Activated T-helper 1 cell treated with anti-CD3 and anti-CD28 coated beads, Interleukin-12 subunit alpha, Interleukin-12 subunit beta, Interleukin-2, Interleukin-4 antibody, amounts not matched to agents 30 ng/mL and 10 ng/mL and 1 ng/mL, durations not matched to agents 14 hours and 24 hours and 36 hours (primary cell): ENCODE measurements at regions not wholly inside any gene's neighbourhood (a gene's known extent, or its start where the extent isn't known, plus 50 kb on each side); places are given as distances from the start of the nearest gene placed in this dataset.

Experiments used
- DNase-seq: peaks from one replicate; pipeline ENCODE4 v3.0.0; 2021; ENCODE audit warnings: low spot score
- H3K27ac Mint-ChIP-seq: one replicate; pipeline ENCODE4 v1.8.0; 2021; ENCODE audit warnings: mild to moderate bottlenecking, mixed read lengths
- H3K27me3 Mint-ChIP-seq: one replicate; pipeline ENCODE4 v1.8.0; 2022; ENCODE audit warnings: mild to moderate bottlenecking, moderate library complexity, mixed read lengths; ENCODE audit not compliant: insufficient read depth
- H3K36me3 Mint-ChIP-seq: one replicate; pipeline ENCODE4 v1.8.0; 2021; ENCODE audit warnings: low read depth, mixed read lengths
- H3K4me1 Mint-ChIP-seq: one replicate; pipeline ENCODE4 v1.8.0; 2021; ENCODE audit warnings: low read depth, mixed read lengths
- H3K4me3 Mint-ChIP-seq: one replicate; pipeline ENCODE4 v1.8.0; 2021; ENCODE audit warnings: mild to moderate bottlenecking, moderate library complexity, mixed read lengths
- H3K9me3 Mint-ChIP-seq: one replicate; pipeline ENCODE4 v1.8.0; 2021; ENCODE audit warnings: mixed read lengths
- intact Hi-C: fragments of 100-400 bp; cut with micrococcal nuclease; formaldehyde crosslinking; loops from one replicate; pipeline ENCODE4 v1.15.1; 2024

DNA sequence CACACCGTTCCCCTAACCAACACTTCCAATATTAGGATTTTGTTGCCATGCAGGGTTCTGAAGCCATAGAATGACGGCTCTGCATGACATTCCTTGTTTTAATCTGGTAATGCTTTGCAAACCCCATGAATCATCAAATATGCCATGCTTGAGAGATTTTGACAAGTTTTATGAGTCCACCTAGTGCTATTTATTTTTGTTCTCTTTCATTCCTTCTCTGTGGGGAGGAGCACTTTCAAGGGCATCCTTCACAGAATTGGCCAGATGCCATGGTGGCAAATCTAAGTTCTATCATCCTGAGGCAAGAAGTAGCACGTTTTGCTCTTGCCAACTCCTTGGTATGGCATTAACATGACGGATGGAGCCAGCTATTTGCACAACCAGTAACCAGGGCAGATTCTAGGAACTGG lies 268.4 kb downstream of the FAM76B start:
- H3K27me3 Mint-ChIP-seq: no peaks in the 10 kb centered on the region
- intact Hi-C loops: no loop called here
- no peaks in the 10 kb centered on the region for H3K9me3 Mint-ChIP-seq
- DNase-seq: no peak
- no peaks in the 10 kb centered on the region for H3K36me3 Mint-ChIP-seq
- H3K4me1 Mint-ChIP-seq: no peaks in the 10 kb centered on the region
- no peak overlapping the region for H3K4me3 Mint-ChIP-seq
- H3K27ac Mint-ChIP-seq: no peak overlapping the region

DNA sequence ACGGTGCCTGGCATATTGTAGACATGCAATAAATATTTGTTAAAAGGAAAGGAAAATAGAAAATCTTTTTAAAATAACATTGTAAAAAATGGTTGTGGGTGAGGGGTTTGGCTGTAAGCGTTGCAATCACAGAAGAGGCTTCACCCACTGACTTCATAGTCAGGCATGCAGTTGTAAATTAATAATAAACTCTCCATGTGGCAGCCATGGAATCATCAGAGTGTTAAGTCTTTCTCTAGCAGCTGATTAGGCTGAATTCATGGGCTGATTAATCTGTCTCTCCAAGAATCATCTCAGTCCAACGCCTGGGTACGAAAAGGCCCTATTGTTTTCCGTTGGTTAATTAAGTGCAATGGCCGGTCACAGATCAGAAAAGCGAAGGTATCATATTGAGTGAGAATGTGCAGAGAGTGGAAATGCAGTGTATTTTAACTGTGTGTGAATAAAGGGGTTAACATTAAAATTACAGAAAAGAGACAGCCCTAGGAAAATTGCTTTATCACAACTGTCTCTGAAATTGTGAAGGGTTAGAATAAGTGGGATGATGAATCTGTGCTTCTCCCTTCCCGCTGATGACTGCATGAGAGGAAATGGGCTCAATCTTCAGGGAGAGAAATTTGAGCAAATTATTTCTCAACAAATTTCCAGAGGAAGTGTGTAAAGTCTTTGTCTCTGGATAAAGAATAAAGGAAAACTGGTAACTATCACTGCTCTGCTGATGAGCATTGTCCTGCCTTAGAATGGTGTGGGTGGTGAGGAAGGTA lies 269.0 kb downstream of the FAM76B start:
- H3K4me1 Mint-ChIP-seq: no peaks in the 10 kb centered on the region
- H3K27me3 Mint-ChIP-seq: peaks cover 3% of the 10 kb centered on the region
- no peaks in the 10 kb centered on the region for H3K36me3 Mint-ChIP-seq
- DNase-seq: no peak
- no peak overlapping the region for H3K4me3 Mint-ChIP-seq
- H3K27ac Mint-ChIP-seq: no peak overlapping the region
- intact Hi-C loops: no loop called here
- no peaks in the 10 kb centered on the region for H3K9me3 Mint-ChIP-seq

DNA sequence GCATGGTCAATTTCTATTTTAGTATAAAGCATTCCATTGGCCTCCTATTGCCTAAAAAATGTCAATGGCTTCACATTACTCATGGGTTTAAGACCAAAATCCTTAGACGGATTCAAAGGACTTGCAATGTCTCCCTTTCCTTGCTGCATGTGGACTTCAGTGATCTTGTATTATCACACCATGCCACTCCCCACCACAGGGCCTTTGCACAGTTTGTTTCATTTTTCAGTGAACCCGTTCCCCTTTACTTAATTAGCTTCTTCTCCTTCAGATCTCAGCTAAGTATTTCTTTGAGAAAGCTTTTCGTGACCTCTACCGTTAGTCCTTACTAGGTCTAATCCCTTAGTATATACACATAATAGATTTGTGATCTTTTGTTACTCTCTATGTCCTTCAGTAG lies 269.7 kb downstream of the FAM76B start:
- no peak for DNase-seq
- H3K4me1 Mint-ChIP-seq: no peaks in the 10 kb centered on the region
- no peaks in the 10 kb centered on the region for H3K9me3 Mint-ChIP-seq
- H3K27me3 Mint-ChIP-seq: peaks cover 3% of the 10 kb centered on the region
- no peak overlapping the region for H3K4me3 Mint-ChIP-seq
- H3K27ac Mint-ChIP-seq: no peak overlapping the region
- H3K36me3 Mint-ChIP-seq: no peaks in the 10 kb centered on the region
- intact Hi-C loops: no loop called here

DNA sequence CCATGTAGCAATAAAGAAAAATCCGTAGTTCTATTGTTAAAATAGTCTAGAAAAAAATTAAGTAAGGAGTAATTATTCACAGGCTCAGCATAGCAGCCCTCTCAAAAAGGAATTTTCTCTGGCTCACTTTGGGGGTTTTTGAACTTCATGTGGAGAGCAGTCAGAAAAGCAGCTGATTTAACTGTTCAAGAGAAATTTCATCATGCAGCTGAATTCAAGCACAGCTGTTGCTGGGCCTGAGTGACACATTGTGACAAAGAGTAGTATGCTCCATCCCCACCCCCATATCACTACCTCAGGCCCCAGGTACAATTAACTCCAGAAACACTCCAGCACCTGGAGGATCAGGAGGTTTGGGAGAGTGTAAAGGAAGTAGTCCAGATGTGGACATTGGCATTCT lies 272.1 kb downstream of the FAM76B start:
- no peak overlapping the region for H3K27ac Mint-ChIP-seq
- H3K4me3 Mint-ChIP-seq: no peak overlapping the region
- no peaks in the 10 kb centered on the region for H3K9me3 Mint-ChIP-seq
- DNase-seq: no peak
- H3K36me3 Mint-ChIP-seq: no peaks in the 10 kb centered on the region
- peaks cover 8% of the 10 kb centered on the region for H3K27me3 Mint-ChIP-seq
- no peaks in the 10 kb centered on the region for H3K4me1 Mint-ChIP-seq
- intact Hi-C loops: no loop called here

DNA sequence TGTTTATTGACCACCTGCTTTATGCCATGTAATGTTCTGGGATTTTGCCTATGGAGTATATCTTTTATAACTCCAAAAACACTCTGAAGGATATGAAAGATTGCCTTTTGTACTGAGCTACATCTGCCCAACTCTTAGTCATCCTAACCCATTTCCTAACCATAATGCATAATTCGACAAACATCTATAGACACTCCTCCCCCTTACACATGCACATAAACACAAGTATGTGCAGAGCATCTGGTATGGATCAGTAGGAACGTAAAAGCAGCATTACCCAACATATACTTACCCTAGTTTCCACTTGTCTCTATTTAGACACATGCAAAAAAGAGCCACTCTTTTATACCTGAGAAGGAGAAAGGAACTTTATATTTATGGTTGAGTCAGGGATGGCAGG lies 272.8 kb downstream of the FAM76B start:
- Mint-ChIP-seq H3K9me3 (no peaks in the 10 kb centered on the region), H3K36me3 (no peaks in the 10 kb centered on the region), H3K27me3 (peaks cover 8% of the 10 kb centered on the region), H3K27ac (no peak overlapping the region), H3K4me3 (no peak overlapping the region), H3K4me1 (no peaks in the 10 kb centered on the region)
- no peak for DNase-seq
- intact Hi-C loops: no loop called here

DNA sequence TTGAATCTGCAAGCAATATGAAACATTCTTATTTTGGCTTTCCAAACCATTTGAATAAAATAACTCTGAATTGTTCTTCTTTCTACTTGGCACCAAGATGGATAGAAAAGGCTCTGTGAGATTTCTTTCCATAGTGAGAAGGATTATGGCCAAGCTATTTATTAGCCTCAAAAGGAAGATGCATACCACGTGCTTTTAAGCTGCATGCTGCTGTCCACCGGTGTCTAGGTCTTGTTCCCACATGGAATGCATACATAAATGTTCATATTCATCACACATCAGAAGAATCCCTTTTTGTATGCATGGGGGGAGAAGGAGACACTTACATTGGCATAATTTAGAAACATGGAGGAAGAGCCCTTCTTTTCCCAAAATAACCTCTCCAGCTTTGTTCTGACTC lies 273.4 kb downstream of the FAM76B start:
- H3K4me1 Mint-ChIP-seq: no peaks in the 10 kb centered on the region
- no peak overlapping the region for H3K27ac Mint-ChIP-seq
- H3K27me3 Mint-ChIP-seq: peaks cover 11% of the 10 kb centered on the region
- intact Hi-C loops: no loop called here
- DNase-seq: no peak
- H3K36me3 Mint-ChIP-seq: no peaks in the 10 kb centered on the region
- no peaks in the 10 kb centered on the region for H3K9me3 Mint-ChIP-seq
- no peak overlapping the region for H3K4me3 Mint-ChIP-seq

DNA sequence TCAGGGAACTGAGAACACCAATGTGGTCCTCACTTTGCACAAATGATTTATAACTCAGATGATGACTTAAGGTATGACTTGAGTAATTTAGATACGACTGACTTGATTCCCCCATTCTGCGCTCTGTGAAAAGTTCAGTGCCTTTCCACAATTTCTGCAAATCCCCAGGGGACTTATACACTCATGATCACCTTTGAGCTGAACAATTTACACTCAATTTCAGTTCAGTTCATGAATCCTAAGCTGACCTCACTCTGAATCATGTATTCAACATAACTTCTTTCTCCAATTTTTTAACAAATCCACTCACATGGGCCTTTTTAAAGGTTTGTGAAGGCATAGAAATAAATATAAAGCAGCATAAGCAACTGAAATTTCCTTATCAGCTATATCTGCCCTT lies 274.2 kb downstream of the FAM76B start:
- no peak for DNase-seq
- Mint-ChIP-seq H3K9me3 (no peaks in the 10 kb centered on the region), H3K4me3 (no peak overlapping the region), H3K27me3 (peaks cover 12% of the 10 kb centered on the region), H3K36me3 (no peaks in the 10 kb centered on the region), H3K4me1 (no peaks in the 10 kb centered on the region), H3K27ac (no peak overlapping the region)
- intact Hi-C loops: no loop called here

DNA sequence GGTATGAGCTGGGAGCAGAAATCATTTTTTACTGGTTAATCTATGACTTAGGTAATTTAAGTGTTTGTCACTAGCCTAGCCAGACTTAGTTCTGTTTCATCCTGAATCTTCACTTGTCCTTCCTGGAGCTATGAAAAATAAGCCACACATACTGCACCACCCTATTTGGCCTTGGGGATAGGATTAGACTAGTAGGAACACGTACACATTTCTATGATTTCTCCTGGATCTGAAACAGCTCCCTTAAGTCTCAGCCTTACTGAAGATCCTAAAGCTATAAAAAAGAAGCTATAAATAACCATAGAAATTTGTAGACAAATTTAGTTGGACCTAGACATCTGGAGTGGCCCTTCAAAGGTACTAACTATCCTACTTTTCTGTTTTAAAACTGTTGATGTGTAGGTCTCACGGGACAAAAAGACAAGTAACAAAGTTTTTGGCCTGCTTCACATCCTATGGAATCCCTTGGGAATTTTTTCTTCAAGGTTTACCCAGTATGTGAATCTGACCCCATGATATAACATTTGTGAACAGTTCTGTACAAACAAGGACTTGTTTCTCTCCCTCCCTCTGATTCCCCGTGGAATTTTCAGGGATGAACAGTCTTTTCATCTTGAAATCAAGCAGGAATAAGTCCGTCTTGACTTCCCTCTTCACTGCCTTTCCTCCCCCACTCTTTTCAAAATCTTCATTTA lies 275.0 kb downstream of the FAM76B start:
- Mint-ChIP-seq H3K36me3 (no peaks in the 10 kb centered on the region), H3K9me3 (no peaks in the 10 kb centered on the region), H3K4me1 (no peaks in the 10 kb centered on the region), H3K27me3 (peaks cover 12% of the 10 kb centered on the region), H3K4me3 (no peak overlapping the region), H3K27ac (no peak overlapping the region)
- no peak for DNase-seq
- intact Hi-C loops: no loop called here

DNA sequence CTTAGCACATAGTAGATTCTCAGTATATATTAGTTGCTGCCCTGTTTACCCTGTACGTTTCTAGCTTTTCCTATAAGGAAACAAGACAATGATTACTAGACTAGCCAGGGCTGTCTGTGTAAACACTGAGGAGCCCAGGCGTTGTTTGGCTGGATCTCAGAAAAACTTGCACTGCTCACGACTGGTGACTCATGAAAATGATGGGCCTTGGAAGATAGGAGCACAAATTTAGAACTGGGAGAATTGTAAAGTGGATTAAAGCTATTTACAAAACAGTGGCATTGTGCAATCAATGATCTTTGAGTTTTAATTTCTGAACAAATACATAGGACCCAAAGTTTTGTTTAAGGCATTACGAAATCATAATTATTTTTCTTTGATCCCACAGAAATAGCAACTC lies 276.9 kb downstream of the FAM76B start:
- no peak overlapping the region for H3K27ac Mint-ChIP-seq
- no peaks in the 10 kb centered on the region for H3K36me3 Mint-ChIP-seq
- no peak for DNase-seq
- H3K27me3 Mint-ChIP-seq: peaks cover 15% of the 10 kb centered on the region
- intact Hi-C loops: no loop called here
- H3K9me3 Mint-ChIP-seq: no peaks in the 10 kb centered on the region
- no peaks in the 10 kb centered on the region for H3K4me1 Mint-ChIP-seq
- H3K4me3 Mint-ChIP-seq: no peak overlapping the region

DNA sequence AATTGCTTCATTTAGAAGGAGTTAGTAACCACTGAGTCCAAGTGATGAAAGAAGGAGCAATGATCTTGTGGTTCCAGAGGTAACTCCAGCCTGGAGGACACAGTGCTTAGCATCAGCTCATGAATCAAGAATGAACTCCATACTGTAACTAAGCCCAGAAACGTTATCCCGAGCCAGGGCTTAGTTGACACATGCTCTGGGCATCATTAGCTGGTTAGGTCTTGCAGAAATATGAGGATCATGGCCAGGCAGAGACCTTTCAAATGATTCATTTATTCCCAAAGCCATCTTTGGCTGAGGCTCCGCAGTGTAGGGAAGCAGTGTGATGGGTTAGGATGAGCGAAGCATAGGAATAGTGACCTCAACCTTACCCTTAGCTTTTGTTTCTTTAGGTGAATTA lies 277.4 kb downstream of the FAM76B start:
- Mint-ChIP-seq H3K4me1 (no peaks in the 10 kb centered on the region), H3K4me3 (no peak overlapping the region), H3K9me3 (no peaks in the 10 kb centered on the region), H3K27me3 (peaks cover 15% of the 10 kb centered on the region), H3K27ac (no peak overlapping the region), H3K36me3 (no peaks in the 10 kb centered on the region)
- DNase-seq: no peak
- intact Hi-C loops: no loop called here

DNA sequence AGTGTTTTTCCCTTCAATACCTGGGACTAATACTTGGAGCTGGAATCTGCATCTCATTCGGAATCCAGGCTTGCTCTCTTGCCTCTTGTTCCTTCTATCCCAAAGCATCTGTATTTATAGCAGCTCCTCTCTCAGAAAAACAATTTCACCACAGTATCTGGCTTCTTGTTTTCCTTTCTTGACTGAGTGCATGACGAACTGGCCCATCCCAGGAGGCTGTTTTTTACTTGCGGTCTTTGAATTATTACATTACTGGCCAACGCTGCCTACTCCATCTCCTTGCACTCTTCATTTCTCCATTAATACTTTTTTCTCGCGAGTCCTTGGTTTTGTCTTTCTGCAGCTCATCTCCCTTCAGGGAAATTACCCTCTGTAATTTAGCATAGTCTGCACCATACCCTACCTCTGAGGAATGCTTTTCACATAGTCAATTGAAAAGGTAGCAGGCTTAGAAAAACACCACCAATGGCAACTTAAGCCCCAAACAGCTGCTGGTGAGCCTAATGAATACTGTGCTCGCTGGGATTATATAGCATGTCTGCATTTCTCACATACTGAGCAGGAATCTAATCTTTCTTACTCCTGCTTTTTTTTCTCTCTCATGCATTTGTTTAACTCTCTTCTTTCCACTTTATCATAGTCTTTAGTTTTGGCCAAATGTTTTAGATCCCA lies 277.4 kb upstream of the SESN3 start:
- H3K4me3 Mint-ChIP-seq: no peak overlapping the region
- no peak overlapping the region for H3K27ac Mint-ChIP-seq

DNA sequence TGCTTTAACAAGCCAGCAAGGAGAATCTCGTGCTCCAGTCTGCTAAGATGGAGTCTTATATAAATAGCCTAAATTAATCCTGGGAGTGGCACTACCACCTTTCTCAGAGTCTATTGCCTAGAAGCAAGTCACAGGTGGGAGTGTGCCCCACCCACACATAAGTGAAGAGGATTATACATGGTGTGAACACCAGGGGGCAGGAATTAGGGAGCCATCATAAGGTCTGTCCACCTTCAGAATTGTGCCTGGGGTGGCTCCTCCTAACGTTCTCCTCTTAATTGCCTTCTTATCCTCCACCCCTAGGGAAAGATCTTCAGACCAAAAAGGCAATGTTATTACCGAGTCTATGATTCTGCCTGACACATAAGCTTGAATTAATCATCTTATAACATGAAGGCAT lies 276.8 kb upstream of the SESN3 start:
- H3K27ac Mint-ChIP-seq: no peak overlapping the region
- intact Hi-C loops: no loop called here
- H3K9me3 Mint-ChIP-seq: no peaks in the 10 kb centered on the region
- no peak overlapping the region for H3K4me3 Mint-ChIP-seq
- no peaks in the 10 kb centered on the region for H3K36me3 Mint-ChIP-seq
- H3K4me1 Mint-ChIP-seq: no peaks in the 10 kb centered on the region
- no peak for DNase-seq
- peaks cover 7% of the 10 kb centered on the region for H3K27me3 Mint-ChIP-seq

More for the DNA sequence above, 277.4 kb upstream of the SESN3 start:
- DNase-seq: no peak
- intact Hi-C loops: no loop called here
- Mint-ChIP-seq H3K4me1 (no peaks in the 10 kb centered on the region), H3K9me3 (no peaks in the 10 kb centered on the region), H3K27me3 (peaks cover 7% of the 10 kb centered on the region), H3K36me3 (no peaks in the 10 kb centered on the region)

DNA sequence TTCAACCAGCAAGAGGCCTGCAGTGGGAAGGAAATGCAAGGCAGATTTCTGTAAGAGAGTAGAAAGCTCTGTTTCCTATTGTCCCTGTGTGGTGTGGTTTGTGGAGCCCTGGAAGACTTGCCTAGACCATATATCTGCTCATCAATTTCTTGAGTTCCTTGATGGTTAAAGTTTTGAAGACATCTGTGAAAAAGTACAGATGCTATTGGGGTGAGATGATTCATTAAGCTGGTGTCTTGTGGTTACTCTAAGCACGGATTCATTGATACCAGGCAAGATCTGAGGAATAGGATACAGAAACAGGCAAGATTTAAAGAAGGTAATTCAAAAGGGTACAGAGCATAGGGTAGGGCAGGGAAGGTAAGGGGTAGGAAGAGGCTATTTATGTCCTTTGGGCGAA lies 275.8 kb upstream of the SESN3 start:
- Mint-ChIP-seq H3K27ac (no peak overlapping the region), H3K9me3 (no peaks in the 10 kb centered on the region), H3K4me1 (no peaks in the 10 kb centered on the region), H3K4me3 (no peak overlapping the region), H3K27me3 (peaks cover 7% of the 10 kb centered on the region), H3K36me3 (no peaks in the 10 kb centered on the region)
- DNase-seq: no peak
- intact Hi-C loops: no loop called here
